Body of pancreas (tissue), 4 donors: ENCODE measurements at regions not wholly inside any gene's neighbourhood (a gene's known extent, or its start where the extent isn't known, plus 50 kb on each side); places are given as distances from the start of the nearest gene placed in this dataset.

Experiments used
- CTCF ChIP-seq, 7 experiments: fragments of 450-650 bp in 4 of 7; fragments of 200-600 bp in 3 of 7; sonication (generic) in 3 of 7; IDR thresholded peaks; one replicate each; pipeline ENCODE4 v1.5.1; 2016 to 2019; ENCODE audit warnings: antibody characterized with exemption in 7 of 7
- POLR2A ChIP-seq, 3 donors: fragments of 450-650 bp; IDR thresholded peaks; one replicate each; pipeline ENCODE4 v1.6.1; 2016; ENCODE audit warnings: antibody characterized with exemption in 3 of 3, mild to moderate bottlenecking in 2 of 3

GRCh38 chr20:54772893-54773642 lies 297.7 kb downstream of the DOK5 start:
- TF ChIP-seq CTCF (IDR thresholded peaks at IDR 0.05) (no peak), POLR2A (IDR thresholded peaks at IDR 0.05) (no peak)
